GM18502 (cell line): ENCODE measurements at regions not wholly inside any gene's neighbourhood (a gene's known extent, or its start where the extent isn't known, plus 50 kb on each side); places are given as distances from the start of the nearest gene placed in this dataset.
"Not testable (repeated sequence)": the region's sequence is repeated elsewhere in the genome, so short reads cannot be mapped to it uniquely, and the experiment has no call there.

Source experiments
- ATAC-seq: cut with Tn5 transposase; IDR thresholded peaks from one replicate; pipeline ENCODE4 v1.9.1; 2021; ENCODE audit warnings: mild to moderate bottlenecking; ENCODE audit not compliant: unreplicated experiment, poor library complexity

DNA sequence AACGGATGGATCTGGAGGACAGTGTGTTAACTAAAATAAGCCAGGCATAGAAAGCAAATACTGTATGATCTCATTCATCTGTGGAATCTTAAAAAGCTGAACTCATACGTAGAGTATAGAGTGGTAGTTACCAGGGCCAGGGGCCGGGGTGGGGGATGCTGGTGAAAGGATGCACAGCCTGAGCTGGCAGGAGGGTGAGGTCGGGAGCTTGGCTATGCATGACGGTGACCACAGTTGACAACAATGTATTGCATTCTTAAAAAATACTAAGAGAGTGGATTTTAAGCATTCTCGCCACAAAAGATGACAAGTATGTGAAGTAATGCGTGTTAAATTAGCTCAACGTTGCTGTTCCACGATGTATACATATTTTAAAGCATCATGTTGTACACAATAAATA is 351.3 kb downstream of the TMEM121 start:
- ATAC-seq = no peak

DNA sequence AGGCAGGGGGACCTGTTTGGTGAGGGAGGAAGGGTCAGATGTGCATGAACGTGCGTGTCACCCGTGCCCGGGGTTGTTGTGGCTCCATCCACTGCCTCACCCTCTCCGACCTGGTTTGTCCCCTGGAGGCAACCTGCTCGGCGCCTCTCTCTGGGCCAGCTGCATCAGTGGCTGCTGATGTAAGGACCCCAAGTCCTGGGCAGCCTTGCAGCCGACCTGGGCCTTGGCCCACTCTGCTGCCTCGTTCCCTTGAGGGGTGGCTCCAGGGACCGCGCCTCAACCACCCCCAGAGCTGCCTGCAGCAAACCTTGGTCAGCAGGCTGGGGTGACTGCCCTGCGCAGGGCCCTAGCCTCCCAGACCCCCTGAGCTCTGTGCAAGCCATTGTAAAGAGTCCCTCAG is 351.7 kb downstream of the TMEM121 start:
- no peak for ATAC-seq

DNA sequence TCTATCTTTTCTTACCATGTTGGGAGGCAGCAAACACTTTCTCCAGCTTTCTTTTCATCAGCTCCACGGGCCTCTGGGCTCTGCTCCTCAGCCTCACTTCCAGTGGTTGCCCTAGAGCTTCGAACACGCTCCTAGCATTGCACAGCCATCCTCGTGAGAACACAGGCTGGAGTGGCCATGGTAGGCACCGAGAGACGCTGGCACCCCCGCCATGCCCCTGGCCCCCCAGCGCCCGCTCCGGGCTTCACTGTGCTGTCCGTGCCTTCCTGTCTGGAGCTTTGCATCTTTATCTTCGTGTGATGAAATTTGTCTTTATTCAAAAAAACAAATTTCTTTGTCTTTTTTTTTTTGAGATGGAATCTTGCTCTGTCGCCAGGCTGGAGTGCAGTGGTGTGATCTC is 352.2 kb downstream of the TMEM121 start:
- ATAC-seq = no peak

DNA sequence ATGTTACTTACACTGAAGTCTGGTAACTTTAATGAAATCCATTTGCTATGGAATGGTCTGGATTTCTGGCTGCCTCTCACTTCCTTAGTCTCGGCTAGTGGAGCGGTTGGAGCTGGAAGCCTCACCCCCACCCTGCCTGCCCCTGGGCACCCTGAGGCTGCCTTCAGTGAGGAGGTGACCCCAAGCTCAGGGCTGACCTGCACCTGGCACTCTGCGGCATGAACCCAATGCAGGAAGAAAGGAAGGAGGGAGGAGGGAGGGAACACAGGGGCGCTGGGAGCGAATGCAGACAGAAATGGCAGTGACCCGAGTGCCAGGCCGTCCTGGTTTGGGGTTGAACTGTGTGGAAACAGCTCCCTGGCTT is 353.1 kb downstream of the TMEM121 start:
- no peak for ATAC-seq

DNA sequence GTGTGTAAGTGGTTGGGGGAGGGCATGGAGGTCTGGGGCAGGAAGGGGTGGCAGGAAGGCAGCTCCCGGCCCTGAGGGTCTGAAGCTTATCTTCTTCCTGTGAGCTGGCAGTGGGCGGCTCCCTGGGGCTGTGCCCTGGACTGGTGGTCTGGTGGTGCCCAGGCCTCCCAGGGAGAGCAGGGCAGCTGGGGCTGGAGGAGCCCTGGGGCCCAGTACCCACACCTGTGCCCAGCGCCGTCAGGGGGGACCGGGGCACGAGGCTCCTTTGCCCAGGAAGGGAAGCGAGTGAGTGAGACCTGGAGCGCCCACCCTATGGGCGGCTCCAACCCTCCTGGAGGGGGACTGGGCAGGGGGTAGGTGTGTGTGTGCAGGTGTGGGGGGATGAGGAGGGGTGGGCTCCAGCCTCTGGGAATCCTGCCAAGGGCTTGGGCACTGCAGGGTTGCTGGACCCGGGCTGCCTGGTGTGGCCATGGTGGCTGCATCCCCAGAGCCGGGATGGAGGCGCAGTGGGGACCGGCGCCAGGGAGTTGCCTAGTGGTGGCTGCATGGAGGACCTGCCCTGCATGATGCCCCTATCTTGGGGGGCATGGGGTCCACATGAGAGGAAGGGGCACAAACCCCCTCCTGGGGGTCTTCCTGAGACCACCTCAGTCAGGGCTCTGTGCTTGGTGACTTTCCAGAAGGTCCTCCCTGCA is 353.6 kb downstream of the TMEM121 start:
- ATAC-seq = no peak

DNA sequence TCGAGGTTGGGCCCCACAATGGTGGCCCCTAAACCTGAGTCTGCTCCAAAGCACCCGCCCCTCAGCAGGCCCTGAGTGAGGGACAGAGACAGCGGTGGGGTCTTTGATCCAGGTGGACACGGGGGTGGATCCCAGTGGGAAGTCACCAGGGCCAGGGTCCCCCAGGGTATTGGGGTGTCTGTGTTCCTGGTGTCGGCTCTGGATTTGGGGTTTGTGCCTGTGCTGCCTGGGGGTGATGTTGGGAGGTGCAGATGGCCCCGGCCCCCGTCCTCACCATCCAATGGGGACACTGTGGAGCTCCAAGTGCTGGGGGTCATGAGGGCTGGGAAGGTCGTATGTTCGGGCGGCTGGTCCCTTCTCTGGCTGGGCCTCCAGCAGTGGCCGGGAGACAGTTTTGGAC is 354.2 kb downstream of the TMEM121 start:
- ATAC-seq = no peak

DNA sequence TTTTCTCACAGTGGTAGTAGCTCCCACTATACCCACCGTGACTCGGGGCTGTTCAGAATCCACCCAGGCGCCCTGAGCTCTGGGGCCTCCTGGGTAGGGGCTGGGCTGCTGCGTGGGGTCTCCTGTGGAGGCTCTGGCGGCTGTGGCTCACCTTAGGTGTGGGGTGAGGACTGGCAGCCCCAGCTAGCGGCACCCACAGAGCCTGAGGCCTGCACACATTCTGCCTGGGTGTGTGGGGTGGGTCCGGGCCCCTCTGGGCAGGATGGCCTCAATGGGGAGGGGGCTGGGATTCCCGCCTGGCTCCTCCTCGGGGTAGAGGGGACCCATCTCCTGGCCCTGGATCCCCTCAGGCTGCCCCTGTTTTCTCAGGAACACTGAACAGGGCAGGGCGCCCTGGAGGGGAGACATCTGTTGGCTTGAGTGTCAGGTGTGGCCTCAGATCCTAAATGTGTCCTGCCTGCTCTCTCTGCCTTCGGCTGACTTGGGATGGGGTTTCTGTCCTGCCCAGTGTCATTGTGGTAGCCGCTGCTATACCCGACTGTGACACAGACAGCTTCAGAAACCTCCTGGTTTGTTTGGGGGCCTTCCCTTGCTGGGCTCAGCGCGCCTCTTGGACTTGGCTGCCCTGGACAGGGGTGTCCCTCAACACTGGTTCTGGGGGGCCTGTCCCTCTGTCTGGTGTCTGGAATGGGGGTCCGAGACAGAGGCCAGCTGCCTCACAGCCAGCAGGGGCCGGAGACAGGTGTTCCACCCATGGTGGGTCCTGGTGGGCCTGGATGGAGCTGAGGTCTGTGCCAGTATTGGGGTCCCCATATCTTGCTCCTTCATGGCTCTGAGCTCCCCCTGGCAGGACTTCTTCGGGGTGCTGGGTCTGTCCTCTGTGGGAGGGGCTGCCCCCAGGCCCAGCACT is 354.9 kb downstream of the TMEM121 start:
- ATAC-seq = no peak

DNA sequence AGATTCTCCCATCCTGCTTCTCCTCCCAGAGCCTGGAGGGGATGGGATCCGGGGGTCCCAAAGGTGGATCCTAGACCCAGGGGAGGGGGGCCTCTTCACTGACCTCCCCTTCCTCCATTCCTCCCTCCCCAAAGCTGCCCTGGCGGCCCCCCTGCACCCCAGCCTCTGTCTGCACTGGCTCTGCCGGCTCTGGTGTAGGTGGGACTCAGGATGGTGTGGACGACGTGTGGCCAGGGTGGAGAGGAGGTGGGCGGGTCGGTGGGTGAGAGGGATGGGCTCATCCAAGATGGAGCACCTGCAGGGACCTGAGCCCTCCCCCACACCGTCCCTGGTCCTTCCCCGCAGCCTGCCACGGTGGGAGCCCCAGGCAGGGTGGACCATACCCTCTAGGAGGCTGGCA is 355.6 kb downstream of the TMEM121 start:
- not testable (repeated sequence) for ATAC-seq

DNA sequence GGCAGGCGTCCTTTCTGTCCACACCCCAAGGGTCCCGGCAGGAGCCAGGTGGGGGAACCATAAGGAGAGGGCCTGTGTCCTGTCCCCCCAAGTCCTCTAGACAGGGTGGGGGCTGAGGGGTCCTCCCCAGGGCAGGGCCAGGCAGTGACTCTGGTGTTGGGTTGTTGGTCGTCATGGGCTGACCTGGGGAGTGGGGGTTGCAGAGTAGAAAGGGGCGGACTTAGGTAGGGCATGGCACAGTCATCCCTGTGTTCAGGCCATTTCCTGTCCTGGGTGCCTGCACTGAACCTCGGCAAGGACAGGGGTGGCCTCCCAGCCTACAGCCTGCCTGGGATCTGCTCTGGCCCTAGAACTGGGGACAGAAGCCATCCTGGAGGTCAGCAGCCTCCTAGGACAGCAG is 356.2 kb downstream of the TMEM121 start:
- ATAC-seq = no peak

DNA sequence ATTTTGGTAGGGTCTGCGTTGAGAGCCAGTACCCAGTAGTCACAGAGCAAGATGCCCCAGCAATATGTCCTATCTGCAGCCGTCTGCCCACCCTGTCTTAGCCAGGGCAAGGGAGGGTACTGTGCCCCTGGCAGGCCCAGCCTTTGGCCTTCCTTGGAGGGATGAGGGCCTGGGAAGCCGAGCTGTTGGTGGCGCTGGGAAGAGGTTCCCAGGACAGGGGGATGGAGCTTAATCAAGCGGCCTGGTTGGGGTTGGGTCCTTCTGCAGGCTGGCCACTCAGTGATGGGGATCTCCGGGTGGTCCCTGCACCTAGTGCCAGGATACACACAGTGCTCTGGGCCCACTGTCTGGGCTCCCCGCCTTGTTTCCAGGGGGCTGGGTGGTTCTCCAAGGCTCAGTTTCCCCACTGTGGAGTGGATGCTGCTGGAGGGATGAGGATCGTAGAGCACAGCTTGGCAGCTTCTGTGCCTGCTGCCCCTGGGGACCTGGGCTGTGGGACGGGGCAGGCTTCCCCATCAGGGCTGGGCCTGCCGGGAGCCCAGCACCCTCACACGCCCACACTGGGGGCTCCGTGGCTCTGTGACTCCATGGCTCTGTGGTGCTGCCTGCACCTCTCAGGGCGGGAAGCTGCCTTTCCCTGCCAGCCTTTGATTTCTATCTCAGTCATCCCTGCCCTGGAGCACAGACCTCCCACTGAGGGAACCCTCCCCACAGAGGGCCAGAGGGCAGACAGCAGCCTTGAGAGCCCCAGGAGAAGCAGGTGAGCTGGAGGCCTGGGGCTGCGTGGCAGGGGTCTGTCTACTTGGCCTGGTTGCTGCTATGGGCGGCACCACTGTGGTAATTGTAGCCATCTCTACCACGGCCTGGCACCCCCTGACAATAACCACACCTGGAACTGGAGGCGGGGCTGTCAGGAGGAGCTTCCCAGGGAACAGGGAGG is 357.0 kb downstream of the TMEM121 start:
- no peak for ATAC-seq

DNA sequence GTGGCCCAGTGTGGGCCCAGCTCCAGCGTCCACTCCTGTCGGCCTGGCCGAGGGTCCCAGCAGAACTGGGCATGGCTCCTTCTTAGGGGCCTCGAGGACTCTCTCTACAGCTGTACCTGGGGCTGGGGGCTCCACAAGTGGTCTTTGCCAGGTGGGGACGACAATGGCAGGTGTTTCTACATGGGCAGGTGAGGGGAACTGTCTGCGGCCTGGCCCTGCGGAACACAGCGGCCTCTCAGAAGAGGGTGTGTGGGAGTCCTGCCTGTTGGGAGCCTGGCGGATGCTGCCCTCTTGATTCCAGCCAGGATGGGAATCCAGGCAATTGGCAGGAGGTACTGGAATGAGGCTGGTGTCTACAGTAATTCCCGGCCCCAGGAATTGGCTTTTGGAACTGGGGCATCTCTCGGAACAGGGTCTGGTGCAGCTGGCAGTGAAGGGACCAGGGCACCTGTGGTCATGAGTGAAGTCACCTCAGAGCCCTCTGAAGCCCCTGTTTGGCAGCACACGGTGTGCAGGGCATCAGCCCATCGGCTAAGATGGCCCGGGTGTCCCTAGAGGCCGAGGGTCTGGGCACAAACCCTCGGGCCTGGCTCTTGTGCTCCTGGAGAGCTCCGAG is 357.9 kb downstream of the TMEM121 start:
- ATAC-seq = not testable (repeated sequence)

DNA sequence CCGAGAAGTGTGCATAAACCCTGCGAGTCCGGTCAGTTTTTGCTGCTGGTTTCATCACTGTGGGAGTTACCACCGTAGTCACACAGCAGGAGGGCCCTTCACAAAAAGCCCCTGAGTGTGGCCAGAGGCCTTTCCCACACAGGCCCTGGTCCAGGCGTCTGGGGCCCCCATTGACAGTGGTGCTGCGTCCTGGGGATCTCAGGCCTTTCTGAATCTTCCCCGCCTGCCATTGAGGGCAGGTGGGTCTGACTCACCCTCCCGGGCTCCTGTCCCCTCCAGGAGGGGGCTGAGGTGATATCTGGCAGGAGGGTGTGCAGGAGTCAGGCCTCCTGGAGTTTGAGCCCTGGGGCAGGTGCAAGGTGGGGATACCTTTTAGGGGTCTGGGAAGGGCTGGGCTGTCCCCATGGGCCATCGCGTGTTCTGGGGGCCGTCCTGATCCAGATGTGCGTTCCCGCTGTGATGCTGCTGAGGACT is 358.5 kb downstream of the TMEM121 start:
- no peak for ATAC-seq

DNA sequence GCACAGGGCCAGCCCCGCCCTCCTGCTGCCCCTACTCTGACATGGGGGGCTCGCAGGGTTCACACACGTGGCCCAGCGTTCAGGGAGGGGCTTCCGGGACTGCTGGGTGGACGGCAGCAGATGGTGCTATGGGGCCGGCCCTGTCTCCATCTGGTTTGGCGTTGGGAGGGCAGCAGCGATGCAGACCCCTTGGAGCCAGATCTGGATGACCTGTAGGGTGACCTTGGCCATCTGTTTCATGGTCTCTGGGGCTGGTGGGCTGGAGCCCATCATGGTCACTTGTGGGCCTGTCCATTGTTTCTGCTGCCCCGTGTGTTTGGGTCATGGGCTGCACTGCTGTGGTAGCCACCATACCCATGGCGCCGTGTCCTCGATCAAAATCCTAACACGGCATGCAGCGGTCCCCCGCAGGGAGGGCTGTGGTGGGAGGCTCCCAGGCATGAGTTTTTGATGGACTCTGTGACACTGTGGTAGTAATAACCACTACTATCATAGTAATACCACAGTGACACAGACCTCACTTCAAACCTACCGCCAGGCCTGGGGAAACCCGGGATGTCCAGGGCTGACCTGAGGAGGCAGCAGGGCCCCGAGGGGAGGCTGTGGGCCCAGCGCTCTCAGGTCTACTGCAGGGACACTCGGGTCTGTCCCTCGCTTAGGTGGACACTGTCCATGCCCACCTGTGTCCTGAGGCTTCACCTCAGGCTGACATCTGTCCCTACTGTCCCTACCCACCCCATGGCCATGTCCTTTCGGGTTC is 359.4 kb downstream of the TMEM121 start:
- ATAC-seq = no peak

DNA sequence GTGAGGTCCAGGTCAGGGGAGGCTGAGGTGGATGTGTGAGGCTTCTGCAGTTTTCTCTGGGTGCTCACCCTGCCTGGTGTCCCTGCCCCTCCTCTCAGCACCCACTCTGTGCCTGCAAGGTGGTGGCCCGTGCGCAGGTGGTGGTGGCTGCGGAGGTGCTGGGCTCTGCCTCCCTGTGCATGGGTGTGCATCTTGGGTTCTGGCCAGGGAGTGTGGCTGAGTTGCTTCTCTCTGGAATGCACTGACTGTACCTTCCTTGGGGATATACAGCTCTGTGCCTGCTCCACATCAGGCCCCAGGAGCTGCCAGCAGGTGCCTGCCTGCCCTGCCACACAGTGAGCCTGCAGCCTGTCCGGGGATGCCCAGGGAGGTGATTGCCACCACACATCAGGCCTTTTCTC is 360.4 kb downstream of the TMEM121 start:
- not testable (repeated sequence) for ATAC-seq

DNA sequence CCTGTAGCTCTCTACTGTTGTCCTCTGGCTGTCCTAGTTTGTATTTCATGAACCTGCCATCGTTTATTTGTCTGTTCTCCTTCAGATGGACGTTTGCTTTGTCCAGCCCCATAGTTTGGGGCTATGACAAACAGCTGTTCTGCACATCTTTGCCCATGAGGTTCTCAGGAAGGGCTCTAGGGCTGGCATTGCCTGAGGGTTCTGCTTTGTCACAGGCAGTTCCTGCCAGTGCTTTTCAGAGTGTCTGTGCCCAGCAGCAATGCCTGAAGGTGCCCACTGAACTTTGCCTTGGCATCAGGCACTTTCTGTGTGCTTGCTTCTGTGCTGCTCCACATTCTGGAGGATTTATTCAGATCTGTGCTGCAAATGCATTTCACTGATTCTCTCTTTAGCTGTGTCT is 361.3 kb downstream of the TMEM121 start:
- ATAC-seq = no peak

DNA sequence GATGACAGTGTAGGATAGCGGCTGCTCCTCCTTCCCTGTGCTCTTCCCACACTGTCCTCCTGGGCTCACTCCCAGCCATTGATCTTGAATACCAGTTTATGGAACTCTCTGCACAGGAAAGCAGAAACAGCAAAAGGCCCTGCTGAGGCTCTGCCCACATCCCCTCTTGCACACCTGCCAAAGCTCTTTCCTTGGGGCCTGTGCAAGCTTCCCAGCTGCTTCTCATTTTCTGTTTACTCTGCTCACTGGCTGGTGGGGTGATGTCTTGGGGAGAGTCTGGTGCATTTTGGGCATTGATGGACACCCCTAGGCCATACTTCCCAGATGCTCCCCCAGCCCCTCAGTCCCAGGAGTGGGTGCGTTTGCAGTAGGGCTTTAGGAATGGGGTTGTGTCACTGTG is 361.8 kb downstream of the TMEM121 start:
- ATAC-seq = no peak

DNA sequence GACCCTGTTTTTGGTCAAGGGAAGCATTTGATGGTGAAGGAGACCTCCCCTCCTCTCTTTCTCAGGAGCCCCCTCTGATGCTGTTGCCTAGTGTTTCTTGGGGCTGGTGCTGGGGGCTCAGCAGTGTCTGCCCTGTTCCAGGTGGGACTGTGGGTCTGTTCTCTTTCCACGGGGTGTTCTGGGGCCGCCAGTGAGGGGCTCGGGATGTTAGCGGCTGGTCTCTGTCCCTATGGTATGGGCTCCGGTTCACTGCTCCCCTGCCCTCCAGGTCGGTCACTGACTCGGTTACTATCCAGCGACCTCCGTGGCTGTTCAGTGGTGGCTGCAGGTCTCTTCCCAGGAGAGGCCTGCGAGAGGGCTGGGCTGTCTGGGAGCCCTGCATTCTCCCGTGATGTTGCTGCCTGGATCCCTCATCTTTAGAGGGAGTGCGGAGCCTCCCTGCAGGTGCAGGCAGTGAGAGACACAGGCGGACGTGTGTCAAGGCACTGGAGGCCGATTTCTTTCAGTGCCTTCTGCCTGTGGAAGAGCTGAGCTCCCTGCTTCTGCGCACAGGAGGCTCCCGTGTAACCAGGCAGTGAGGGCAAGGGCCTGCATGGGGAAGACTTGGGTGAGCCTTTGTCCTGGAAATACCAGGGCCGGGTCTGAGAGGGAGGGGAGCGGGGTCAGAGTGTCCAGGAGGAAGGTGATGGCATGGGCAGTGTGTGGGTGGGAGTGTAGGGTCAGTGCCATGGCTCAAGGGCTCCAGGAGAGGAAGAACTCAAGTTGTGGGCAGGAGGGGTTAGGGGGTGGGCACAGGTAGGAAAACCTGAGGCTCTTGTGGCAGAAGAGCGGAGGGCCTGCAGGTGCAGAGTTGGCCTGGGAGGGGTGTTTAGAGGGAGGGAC is 362.6 kb downstream of the TMEM121 start:
- no peak for ATAC-seq

DNA sequence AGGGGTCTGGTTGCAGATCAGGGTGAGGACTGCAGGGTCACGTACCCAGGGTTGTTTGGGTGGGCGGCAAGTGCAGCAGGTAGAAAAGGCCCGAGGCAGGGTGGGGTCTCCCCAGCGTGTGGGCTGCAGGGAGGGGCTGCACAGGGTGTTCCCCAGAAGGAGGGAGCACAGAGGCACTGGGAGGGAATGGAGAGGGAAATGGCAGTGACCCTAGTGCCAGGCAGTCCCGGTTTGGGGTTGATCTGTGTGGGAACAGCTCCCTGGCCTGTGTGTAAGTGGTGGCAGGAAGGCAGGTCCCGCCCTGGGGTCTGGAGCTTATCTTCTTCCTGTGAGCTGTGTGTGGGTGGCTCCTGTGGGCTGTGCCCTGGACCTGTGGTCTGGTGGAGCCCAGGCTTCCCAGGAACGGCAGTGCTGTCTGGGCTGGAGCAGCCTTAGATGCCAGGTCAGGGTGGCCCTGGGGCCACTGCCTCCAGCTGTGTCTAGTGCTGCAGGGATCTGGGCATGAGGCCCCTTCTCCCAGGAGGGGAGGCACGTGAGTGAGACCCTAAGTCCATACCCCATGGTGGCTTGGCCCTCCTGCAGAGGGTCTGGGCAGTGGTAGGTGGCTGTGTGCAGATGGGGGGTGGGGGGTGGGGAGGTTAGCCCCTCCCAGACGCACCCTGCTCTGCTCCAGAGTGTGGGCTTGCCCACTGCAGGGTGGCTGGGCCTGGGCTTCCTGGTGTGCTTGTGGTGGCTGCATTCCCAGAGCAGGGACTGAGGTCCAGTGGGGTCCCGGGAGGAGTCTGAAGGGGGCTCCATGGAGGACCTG is 363.5 kb downstream of the TMEM121 start:
- ATAC-seq = no peak
